Gastrocnemius medialis (tissue), 4 donors: ENCODE measurements at regions not wholly inside any gene's neighbourhood (a gene's known extent, or its start where the extent isn't known, plus 50 kb on each side); places are given as distances from the start of the nearest gene placed in this dataset.
"Not testable (repeated sequence)": the region's sequence is repeated elsewhere in the genome, so short reads cannot be mapped to it uniquely, and the experiment has no call there.

Source experiments
- POLR2A ChIP-seq, 2 donors: fragments of 450-650 bp; IDR thresholded peaks; one replicate each; pipeline ENCODE4 v1.6.1; 2017; ENCODE audit warnings: antibody characterized with exemption in 2 of 2, mild to moderate bottlenecking in 2 of 2, moderate library complexity in 2 of 2
- TF ChIP-seq, protein P1 (sequence below), 5 experiments: fragments of 450-650 bp in 3 of 5; fragments of 200-600 bp in 2 of 5; sonication (generic) in 2 of 5; IDR thresholded peaks in 4 of 5; conservative IDR thresholded peaks in 1 of 5; 1 replicate in 4 of 5; 2 replicates in 1 of 5; pipeline ENCODE4 v1.5.1; 2016 to 2019; ENCODE audit warnings: antibody characterized with exemption in 5 of 5, mild to moderate bottlenecking in 3 of 5, moderate library complexity in 3 of 5

DNA sequence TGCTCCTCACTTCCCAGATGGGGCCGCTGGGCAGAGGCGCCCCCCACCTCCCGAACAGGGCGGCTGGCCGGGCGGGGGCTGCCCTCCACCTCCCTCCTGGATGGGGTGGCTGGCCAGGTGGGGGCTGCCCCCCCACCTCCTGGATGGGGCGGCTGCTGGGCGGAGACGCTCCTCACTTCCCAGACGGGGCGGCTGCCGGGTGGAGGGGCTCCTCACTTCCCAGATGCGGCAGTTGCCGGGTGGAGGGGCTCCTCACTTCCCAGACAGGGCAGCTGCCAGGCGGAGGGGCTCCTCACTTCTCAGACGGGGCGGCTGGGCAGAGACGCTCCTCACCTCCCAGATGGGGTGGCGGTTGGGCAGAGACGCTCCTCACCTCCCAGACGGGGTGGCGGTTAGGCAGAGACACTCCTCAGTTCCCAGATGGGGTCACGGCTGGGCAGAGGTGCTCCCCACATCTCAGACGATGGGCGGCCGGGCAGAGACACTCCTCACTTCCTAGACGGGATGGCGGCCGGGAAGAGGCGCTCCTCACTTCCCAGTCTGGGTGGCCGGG, 428.8 kb downstream of the FGF13 start:
- not testable (repeated sequence) for TF ChIP-seq POLR2A (IDR thresholded peaks at IDR 0.05)
- TF ChIP-seq, protein P1, sequence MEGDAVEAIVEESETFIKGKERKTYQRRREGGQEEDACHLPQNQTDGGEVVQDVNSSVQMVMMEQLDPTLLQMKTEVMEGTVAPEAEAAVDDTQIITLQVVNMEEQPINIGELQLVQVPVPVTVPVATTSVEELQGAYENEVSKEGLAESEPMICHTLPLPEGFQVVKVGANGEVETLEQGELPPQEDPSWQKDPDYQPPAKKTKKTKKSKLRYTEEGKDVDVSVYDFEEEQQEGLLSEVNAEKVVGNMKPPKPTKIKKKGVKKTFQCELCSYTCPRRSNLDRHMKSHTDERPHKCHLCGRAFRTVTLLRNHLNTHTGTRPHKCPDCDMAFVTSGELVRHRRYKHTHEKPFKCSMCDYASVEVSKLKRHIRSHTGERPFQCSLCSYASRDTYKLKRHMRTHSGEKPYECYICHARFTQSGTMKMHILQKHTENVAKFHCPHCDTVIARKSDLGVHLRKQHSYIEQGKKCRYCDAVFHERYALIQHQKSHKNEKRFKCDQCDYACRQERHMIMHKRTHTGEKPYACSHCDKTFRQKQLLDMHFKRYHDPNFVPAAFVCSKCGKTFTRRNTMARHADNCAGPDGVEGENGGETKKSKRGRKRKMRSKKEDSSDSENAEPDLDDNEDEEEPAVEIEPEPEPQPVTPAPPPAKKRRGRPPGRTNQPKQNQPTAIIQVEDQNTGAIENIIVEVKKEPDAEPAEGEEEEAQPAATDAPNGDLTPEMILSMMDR (IDR thresholded peaks at IDR 0.05 in 4 of 5, conservative IDR thresholded peaks at IDR 0.05 in 1 of 5) = not testable (repeated sequence)
